GM19035 (cell line): ENCODE measurements at regions not wholly inside any gene's neighbourhood (a gene's known extent, or its start where the extent isn't known, plus 50 kb on each side); places are given as distances from the start of the nearest gene placed in this dataset.

Source experiments
- ATAC-seq: cut with Tn5 transposase; IDR thresholded peaks from one replicate; pipeline ENCODE4 v1.9.1; 2021; ENCODE audit not compliant: unreplicated experiment

DNA sequence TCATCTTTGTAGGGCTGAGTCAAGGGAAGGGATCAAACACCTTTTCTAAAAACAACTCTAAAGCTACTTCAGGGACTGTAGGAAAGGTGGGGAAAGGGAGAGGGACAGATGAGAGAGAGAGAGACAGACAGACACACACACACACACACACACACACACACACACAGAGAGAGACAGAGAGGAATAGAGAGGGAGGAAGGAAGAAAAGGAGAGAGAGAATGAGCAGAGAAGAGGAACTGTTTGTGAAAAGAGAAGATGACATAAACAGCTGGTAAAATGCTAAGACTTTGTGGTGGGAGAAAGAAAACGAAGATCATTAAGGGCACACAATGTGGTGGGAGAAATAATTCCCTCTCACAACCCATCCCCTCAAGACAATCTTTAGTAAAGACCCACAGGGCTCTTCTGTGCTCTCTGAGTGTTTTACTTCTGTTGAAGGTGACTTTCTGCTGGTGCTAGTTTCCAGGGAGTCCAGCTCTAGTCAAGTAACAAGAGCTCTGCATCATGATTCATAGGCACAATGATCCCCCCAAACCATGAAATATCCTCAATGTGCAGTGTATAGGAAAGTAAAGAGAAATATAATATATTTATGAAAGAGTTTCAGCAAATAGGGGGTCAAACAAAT is 77.2 kb upstream of the STK17B start:
- ATAC-seq: no peak

GRCh38 chr2:196249171-196249570 is 77.8 kb upstream of the STK17B start:
- no peak for ATAC-seq

- ATAC-seq: peak; percentile 80
Observed at GRCh38 chr2:196249860-196250259, 78.5 kb upstream of the STK17B start.

DNA sequence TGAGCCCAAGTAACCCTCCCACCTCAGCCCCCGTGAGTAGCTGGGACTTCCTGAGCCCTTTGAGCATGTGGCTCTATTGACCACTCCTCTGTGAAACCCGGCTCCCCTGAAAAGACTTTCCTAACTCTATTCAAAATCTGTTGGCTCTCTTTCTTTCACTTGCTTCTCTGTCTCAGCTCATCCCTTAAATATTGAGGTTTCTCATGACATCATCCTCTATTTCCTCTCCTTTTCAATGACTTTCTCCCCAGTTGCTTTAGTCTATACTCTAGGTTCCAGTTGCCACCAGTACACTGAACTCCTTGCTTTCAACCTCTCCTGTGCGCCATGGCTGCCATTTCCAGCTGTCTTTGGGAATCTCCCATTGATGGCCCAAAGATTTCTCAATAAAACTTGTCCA is 79.8 kb upstream of the STK17B start:
- no peak for ATAC-seq

DNA sequence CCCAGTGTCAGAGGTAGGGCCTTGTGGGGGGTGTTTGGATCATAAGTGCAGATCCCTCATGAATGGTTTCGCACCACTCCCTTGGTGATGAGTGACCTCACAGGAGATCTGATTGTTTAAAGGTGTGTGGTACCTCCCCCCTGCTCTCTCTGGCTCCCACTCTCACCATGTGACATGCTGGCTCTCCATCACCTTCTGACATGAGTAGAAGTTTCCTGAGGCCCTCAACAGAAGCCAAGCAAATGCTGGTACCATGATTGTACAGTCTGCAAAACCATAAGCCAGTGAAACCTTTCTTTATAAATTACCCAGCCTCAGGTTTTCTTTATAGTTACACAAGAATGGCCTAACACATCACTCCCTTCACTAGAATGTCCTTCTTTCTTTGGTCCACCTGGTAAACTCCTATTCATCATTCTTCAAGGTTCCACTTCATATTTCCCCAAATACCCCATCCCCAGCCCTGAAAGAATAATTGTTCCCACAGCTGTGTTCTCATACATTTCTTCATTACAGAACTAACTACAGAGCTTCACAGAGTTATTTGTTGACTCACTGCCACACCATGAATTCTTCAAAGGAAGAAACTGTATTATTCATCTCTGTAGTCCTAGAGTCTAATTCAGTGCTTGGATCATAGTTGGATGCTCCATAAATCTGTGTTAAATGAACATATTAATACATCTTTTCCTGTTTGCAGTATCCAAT is 81.2 kb upstream of the STK17B start:
- ATAC-seq: no peak

DNA sequence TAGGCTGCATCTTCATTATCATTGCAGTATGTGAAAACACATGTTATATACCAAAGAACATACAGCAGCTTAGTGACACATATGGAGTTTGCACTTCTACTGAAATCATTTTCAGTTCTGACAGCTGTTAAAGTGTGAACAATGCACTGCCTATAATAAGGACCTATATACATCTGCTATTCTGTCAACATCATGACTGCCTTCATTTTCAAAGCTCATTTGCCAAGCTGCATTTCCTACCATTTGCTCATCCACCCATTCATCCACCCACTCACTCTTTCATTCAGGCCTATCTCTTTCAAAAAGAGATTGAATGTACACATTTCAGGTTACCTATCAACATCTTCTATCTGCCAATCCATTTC is 81.7 kb upstream of the STK17B start:
- no peak for ATAC-seq

DNA sequence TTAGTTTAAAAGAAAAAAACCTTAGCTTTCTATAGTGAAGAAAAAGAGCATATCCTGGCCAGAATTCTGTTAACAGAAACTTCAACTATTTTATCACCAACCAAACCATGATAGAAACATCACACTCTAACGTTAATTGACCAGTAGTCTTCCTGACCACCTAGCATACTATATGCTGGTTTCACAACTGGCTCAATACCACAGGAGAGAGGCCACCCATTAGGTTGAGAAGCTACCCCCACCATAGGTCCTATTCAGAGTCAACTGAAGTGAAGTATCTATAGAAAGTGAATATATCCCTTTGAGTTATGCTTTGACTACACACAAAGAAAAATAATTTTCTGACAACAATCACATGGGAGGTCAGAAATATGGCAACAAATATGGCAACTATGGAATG is 85.2 kb upstream of the STK17B start:
- ATAC-seq: no peak

DNA sequence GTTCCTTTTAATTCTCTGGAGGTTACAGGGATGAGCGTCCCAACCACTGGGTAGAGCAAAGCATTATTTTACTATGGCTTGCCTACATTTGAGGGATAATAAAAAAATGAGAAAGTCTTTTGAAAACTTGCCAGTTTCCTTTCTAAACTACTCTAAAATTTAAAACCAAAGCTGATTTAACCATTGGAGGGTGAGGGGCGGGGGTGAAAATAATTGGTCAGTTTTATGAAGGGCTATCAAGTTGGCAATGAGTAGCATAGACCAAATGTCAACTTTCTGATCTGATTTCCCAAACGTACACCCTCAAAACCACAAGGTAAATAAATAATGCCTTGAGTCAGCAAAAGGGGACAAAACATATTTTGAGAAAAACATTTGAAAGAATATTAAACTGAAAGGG is 85.7 kb upstream of the STK17B start:
- ATAC-seq: no peak

GRCh38 chr2:196258407-196258806 is 87.0 kb upstream of the STK17B start:
- no peak for ATAC-seq

GRCh38 chr2:196259507-196260481 is 88.4 kb upstream of the STK17B start:
- ATAC-seq: no peak

DNA sequence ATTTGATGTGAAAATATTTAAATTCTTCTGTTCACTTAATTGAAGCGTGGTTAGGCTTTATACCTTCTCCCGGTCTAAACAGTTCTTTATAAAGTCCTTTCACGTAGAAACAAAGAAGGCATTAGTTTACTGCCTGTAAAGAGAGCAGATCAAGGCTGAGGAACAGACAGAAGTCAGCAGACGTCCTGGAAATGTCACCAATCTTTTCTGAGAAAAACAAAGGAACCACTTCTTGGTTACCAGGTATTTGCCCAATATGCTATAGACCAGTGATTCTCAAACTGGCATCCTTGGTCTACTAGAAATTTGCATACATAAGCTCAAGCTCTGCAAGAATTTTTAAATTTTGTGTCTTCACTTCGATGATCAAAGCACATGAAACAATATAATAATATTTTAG is 89.2 kb upstream of the STK17B start:
- ATAC-seq: no peak

- no peak for ATAC-seq
Observed at GRCh38 chr2:196262606-196263005, 91.2 kb upstream of the STK17B start.

DNA sequence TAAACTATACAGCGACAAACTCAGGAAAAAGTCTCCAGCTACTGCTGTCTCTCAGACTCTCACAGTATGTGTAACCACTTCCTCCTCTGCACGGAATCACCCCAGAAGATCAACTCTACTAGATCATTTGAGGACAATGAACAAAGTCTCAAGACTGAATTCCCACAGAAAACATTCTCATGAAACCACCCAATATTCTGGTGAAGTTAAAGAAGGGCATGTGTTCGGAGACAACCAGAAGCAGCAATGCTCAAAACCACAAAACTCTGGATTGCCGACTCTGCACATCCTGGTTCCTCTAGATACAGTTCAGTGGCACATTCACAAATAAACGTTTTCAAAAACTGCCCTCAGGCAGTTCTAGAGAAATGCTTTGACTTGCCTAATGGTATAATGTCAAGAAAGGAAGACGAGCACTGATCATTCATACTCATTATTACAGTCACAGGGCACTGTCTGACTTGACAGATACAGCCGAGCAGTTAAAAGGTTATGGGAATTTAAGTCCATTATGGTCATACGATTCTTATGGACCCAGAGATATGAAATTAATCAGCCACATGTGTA is 91.9 kb upstream of the STK17B start:
- peak; percentile 95 for ATAC-seq

DNA sequence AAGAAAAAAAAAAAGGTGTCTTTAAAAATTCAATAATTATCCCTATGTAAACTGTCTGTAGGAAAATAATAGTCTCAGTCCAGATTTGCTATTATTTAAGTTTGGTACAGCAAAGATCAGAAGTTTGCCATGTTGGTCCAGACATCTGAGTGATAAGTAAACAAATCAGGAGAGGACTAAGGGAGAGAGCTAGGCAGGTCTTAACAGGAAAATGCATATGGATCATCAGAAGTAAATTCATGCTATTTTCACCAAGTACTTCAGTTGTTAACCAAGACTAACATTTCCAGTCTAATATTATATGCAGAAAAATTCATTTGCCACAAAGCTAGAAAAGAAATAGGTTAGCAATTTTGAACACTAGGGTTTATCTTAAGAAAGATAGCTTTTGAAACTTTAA is 95.0 kb upstream of the STK17B start:
- no peak for ATAC-seq

DNA sequence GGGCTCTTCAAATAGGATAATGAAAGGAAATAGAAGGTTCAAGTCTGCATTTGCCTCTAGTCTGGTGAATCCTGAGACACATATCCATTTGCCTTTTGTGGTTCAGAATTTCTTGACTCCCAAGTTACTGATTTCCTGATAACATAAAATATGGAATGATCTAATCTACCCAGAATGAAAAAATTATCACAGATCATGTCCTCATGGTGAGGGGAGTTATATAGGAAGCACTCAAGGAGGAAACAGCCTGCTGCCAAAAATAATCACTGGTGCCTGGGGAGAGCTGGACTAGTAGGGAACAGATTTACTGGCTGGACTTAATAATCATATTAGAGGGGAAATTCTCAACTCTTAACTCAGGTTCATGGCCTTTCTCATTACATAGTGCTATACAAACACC is 95.5 kb upstream of the STK17B start:
- no peak for ATAC-seq

GRCh38 chr2:196268025-196268424 is 96.6 kb upstream of the STK17B start:
- ATAC-seq: no peak

DNA sequence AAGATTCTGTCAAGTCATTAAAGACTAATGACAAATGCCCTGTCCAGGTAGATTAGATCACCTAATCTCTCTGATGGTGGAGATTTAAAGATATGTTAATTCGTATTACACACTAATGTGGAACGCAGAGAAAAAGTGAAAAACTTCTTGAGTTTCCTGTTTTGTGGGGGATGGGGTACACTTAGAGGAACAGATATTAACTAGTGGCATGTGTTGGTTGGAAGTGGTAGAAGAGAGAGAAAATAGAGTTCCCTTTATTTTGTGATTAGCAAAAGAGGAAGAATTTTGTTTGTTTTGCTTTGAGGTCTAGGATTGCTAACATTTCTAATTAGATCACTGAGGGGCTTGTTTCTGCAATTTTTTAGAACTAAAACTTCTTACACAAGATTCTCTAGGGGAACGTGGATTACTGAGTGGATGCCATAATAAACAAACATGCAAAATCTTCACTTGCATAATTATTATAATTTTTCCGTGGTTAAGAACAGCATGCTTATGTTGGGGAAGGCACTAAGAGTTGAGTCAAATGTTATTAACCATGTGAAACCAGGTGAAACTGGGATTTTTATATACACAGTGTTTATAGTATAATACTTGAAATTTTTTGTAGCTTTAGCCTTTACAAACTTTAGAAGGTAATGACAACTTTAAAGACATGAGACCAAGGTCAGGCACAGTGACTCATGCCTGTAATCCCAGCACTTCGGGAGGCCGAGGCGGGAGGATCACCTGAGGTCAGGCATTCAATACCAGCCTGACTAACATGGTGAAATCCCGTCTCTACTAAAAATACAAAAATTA is 97.4 kb upstream of the STK17B start:
- peak; percentile 40 for ATAC-seq

DNA sequence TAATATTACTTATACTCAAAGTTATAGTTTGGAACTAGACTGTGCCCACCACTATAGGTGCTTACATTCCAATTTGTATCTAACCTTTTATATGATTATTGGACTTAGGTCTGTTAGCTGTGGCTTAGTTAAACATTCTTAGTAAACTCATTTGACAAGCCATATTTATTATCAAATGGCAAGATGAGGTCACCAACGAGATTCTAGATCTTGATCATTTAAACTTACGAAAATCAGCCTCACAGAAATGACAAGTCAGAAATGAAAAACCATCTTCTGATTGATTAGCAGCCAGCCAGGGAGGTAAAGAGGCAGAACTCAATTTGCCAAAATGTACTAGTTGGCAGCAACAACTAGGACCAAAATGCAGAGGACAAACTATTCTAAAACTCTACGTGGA is 100.4 kb upstream of the STK17B start:
- no peak for ATAC-seq

GRCh38 chr2:196274387-196274809 is 103.0 kb upstream of the STK17B start:
- ATAC-seq: peak; percentile 42

GRCh38 chr2:196275646-196276352 is 104.4 kb upstream of the STK17B start:
- ATAC-seq: no peak
